Panc1 (cell line): ENCODE measurements at regions not wholly inside any gene's neighbourhood (a gene's known extent, or its start where the extent isn't known, plus 50 kb on each side); places are given as distances from the start of the nearest gene placed in this dataset.

Experiments
- CTCF ChIP-seq: fragments of 450-650 bp; IDR thresholded peaks from 2 replicates; pipeline ENCODE4 v1.5.1; 2017; ENCODE audit warnings: mild to moderate bottlenecking
- POLR2AphosphoS5 ChIP-seq: IDR thresholded peaks from 2 replicates; pipeline ENCODE4 v1.6.1; 2012; ENCODE audit warnings: mild to moderate bottlenecking, low read depth, low read length, moderate library complexity
- SIN3A ChIP-seq: IDR thresholded peaks from 2 replicates; pipeline ENCODE4 v1.6.1; 2012; ENCODE audit warnings: low read depth, mild to moderate bottlenecking, low read length, moderate library complexity, borderline replicate concordance; ENCODE audit not compliant: insufficient read depth
- TF ChIP-seq, protein P1 (sequence below), 2 experiments: IDR thresholded peaks; 2 replicates each; pipeline ENCODE4 v1.6.1; 2011 to 2012; ENCODE audit warnings: low read depth in 2 of 2, control low read depth in 1 of 2, low read length in 1 of 2, mild to moderate bottlenecking in 1 of 2, moderate library complexity in 1 of 2; ENCODE audit not compliant: insufficient read depth in 1 of 2

DNA sequence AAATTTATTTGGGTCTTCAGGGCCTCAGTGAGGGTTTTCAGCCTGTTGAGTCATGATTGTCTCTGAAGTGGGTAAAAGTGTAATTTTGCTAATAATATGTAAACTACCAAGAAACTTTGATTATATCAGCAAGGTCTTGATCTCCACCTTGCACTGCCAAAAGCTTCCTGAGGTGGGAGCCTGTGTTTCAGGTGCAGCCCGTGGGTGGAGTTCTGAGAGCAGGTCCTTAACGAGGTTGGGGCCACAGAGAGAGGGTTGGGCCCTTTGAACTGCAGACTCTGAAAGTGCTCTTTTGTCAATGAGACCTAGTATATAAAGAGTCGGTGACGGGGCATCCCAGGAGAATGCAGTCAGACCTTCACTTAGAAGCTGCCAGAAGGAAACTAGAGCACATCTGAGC lies 129.7 kb upstream of the MAP3K4 start:
- no peak for TF ChIP-seq CTCF
- no peak for TF ChIP-seq SIN3A
- no peak for TF ChIP-seq POLR2AphosphoS5
- TF ChIP-seq, protein P1, sequence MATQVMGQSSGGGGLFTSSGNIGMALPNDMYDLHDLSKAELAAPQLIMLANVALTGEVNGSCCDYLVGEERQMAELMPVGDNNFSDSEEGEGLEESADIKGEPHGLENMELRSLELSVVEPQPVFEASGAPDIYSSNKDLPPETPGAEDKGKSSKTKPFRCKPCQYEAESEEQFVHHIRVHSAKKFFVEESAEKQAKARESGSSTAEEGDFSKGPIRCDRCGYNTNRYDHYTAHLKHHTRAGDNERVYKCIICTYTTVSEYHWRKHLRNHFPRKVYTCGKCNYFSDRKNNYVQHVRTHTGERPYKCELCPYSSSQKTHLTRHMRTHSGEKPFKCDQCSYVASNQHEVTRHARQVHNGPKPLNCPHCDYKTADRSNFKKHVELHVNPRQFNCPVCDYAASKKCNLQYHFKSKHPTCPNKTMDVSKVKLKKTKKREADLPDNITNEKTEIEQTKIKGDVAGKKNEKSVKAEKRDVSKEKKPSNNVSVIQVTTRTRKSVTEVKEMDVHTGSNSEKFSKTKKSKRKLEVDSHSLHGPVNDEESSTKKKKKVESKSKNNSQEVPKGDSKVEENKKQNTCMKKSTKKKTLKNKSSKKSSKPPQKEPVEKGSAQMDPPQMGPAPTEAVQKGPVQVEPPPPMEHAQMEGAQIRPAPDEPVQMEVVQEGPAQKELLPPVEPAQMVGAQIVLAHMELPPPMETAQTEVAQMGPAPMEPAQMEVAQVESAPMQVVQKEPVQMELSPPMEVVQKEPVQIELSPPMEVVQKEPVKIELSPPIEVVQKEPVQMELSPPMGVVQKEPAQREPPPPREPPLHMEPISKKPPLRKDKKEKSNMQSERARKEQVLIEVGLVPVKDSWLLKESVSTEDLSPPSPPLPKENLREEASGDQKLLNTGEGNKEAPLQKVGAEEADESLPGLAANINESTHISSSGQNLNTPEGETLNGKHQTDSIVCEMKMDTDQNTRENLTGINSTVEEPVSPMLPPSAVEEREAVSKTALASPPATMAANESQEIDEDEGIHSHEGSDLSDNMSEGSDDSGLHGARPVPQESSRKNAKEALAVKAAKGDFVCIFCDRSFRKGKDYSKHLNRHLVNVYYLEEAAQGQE (IDR thresholded peaks at IDR 0.05; ENCODE audit: insufficient read depth in 1 of 2, low read depth in 2 of 2, low read length in 1 of 2) = no peak
